SIG-M5 (cell line): ENCODE measurements at regions not wholly inside any gene's neighbourhood (a gene's known extent, or its start where the extent isn't known, plus 50 kb on each side); places are given as distances from the start of the nearest gene placed in this dataset.

Experiments
- DNase-seq: peaks from one replicate; lab custom pipeline; 2025; lab: John Stamatoyannopoulos, UW

DNA sequence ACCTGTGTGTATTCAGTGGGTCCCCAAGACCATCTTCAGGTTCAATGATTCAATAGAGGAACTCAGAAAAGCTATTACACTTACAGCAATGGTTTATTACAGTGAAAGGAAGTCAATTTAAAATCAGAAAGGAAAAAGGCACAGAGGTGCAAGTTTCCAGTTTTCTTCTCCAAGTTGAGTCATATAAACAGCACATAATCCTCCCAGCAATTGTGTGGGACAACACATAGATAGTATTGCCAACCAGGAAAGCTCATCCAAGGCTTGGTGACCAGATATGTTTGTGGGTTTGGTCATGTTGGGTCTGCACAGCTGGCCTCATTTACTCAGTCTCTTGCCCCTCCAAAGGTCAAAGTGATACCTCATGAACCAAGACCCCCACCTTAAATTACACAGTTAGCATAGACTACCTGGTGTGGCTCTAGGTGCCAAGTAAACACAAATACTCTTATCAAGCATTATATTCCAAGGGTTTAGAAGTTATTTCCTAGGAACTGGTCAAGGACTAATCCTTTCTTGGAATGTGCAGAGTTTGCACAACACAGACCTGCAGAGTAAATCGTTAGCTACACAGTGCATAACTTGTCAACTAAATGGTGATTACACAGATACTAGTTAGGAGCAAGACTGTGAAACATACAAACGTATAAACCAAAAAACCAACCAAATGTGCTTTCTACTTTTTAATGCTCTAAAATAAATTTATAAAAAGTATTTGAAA, 777.3 kb downstream of the PCDH18 start:
- DNase-seq: no peak

GRCh38 chr4:136751556-136751955, 780.7 kb downstream of the PCDH18 start:
- no peak for DNase-seq

GRCh38 chr4:136750897-136751296, 781.4 kb downstream of the PCDH18 start:
- DNase-seq: no peak

- DNase-seq: no peak
These were observed 782.3 kb downstream of the PCDH18 start for GRCh38 chr4:136749989-136750388.

DNA sequence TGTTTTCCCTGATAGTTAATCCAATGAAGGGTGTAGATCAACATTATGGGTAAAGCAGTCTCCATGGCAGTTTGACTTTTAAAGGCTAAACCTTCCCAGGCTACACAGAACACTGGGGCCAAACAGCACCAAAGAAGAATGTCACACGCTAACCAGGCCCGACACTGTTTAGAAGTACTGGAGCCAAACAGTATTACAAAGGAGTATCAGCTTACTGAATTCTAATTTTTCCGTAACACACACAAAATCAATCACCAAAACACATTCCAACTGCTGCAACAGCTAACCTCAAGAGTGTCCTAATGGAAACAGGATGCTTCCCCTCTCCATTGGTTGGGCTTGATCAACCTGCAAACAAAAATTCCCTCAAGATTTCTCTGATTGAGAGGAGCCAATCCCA, 783.5 kb downstream of the PCDH18 start:
- no peak for DNase-seq

GRCh38 chr4:136748165-136748564, 784.1 kb downstream of the PCDH18 start:
- no peak for DNase-seq

DNA sequence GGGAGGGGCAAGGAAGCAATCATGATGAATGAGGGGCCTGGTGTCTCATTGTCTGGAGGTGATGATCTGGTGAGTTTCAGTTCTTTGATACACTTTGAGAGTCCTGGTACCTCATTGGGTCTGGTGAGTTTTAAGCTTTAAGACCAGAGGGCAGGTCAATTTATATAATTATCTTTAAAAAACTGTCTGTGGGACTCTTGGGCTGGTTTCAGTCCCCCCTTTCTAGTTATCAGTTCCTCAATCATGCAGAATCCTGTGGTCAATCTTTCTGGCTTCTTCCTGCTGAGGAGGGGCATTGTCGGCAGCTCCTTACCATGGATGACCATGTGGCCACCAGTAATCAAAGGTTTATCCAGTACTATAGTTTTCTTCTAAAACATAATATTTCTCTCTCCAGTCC, 789.1 kb downstream of the PCDH18 start:
- no peak for DNase-seq

GRCh38 chr4:136742333-136742732, 790.0 kb downstream of the PCDH18 start:
- no peak for DNase-seq

DNA sequence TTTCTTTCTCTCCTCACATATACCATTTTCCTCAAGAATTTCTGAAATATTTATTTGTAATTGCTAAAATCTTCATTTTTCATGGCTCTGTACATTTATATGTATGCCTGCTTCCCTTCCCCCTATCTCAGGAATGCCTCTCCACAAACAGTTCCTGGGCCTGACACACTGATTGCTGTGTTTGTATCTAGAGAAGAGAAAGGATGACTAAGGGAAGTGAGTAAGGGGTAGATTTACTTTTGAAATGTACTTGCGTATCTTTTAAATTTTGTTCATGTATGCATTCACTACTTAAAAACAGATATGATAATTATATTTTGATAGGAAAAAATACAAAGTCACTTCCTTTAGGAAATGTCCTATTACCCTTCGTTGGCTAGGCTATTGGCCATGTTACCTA, 790.8 kb downstream of the PCDH18 start:
- DNase-seq: no peak

- no peak for DNase-seq
These were observed 792.0 kb downstream of the PCDH18 start for GRCh38 chr4:136740326-136740725.

- DNase-seq: no peak
These were observed 795.2 kb downstream of the PCDH18 start for GRCh38 chr4:136737066-136737465.

GRCh38 chr4:136731025-136731424, 801.3 kb downstream of the PCDH18 start:
- no peak for DNase-seq

- no peak for DNase-seq
These were observed 806.8 kb downstream of the PCDH18 start for GRCh38 chr4:136725286-136726081.

GRCh38 chr4:136713140-136713539, 819.2 kb downstream of the PCDH18 start:
- no peak for DNase-seq

DNA sequence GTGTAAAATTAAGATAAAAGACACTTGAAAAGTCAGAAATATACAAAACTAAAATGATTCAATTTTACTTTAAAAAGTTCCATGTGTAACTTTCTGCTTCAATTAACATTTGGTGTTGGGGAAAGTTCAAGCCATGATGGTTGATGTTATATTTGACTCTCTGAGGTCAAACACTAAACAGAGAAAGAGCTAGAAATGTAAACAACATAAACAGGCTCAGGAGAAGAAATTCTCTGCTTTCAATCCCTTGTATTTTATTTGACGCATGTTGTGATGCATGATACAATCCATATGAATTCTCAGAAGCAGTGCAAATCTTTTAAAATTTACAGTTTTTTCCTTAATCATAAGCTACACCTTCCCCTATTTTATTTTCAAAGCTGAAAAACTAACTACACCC, 822.4 kb downstream of the PCDH18 start:
- DNase-seq: no peak

- DNase-seq: no peak
These were observed 825.4 kb downstream of the PCDH18 start for GRCh38 chr4:136706942-136707341.

- no peak for DNase-seq
These were observed 832.4 kb downstream of the PCDH18 start for GRCh38 chr4:136699905-136700304.

- DNase-seq: no peak
These were observed 840.7 kb downstream of the PCDH18 start for GRCh38 chr4:136691607-136692006.

- DNase-seq: no peak
These were observed 841.9 kb downstream of the PCDH18 start for GRCh38 chr4:136690360-136690759.

DNA sequence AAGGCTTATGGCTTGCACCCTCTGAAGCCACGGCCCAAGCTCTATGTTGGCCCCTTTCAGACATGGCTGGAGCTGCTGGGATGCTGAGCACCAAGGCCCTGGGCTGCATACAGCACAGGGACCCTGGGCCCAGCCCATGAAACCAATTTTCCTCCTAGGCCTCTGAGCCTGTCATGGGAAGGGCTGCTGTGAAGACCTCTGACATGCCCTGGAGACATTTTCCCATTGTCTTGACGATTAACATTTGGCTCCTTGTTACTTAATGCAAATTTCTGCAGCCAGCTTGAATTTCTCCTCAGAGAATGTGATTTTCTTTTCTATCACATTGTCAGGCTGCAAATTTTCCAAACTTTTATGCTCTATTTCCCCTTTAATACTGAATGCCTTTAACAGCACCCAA, 844.7 kb downstream of the PCDH18 start:
- DNase-seq: no peak

DNA sequence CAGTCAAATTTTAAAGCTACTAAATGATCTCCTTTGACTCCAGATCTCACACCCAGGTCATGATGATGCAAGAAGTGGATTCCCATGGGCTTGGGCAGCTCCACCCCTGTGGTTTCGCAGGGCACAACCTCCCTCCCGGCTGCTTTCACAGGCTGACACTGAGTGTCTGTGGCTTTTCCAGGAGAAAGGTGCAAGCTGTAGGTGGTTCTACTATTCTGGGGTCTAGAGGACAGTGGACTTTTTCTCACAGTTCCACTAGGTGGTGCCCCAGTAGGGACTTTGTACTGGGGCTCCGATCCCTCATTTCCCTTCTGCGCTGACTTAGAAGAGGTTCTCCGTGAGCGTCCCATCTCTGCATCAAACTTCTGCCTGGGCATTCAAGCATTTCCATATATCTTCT, 845.2 kb downstream of the PCDH18 start:
- no peak for DNase-seq

GRCh38 chr4:136680761-136681160, 851.5 kb downstream of the PCDH18 start:
- DNase-seq: no peak

DNA sequence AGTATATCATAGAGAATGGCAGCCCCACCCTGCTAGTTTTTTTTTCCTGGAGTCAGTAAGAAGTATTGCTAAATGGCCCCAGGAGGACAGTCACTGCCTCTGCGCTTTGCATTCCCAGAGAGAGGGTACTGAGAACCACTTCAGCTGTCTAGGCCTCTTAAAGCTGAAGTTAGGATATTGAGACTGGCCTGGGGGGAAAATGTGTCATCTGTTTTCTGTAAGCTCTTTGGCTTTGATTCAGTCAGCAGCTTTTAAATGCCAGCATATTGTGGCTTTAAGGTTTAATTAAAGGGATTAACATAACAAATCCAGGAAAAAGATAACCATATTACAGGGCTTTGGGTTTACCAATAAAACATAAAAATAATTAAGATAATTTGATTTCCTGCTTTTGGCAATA, 852.0 kb downstream of the PCDH18 start:
- DNase-seq: no peak

GRCh38 chr4:136670265-136670664, 862.0 kb downstream of the PCDH18 start:
- DNase-seq: no peak
